ENCODE measurements at regions not wholly inside any gene's neighbourhood (a gene's known extent, or its start where the extent isn't known, plus 50 kb on each side); places are given as distances from the start of the nearest gene placed in this dataset.

- no peak for TF ChIP-seq CTCF (IDR thresholded peaks at IDR 0.05)
- Histone ChIP-seq H3K36me3 (no peaks in the 10 kb centered on the region), H3K9me3 (no peaks in the 10 kb centered on the region)
Measured at GRCh38 chr4:53781629-53782457, 190.6 kb upstream of the LNX1 start.

DNA sequence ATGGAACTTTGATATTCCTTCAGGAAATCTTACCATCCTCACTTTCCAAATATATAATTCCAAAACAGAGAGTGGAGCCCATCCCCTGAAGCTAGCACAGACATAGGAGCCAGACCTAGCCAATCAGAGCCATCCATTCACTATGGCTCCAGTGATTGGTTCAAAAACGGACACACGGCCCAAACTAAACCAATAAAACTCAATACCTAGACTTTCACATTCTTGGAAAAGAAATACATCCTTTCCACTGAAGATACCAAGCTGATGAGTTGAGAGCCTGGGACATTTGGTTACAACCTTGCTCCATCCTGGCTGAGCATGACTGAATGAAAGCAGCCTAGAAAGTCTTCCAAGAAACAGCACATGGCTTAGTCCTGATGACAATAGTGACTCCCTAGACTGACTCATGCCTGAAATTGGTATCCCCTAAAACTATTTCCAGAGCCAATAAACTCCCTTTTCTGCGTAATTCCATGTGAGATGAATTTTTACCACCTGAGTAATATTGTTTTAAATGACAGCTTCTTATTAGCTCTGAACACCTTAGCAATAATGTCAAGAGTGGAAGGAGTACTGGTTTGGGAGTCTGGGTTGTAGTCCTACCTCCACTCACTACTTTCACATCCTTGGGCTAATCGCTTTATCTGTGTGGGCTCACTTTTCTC, 189.6 kb upstream of the LNX1 start:
- intact Hi-C loops (cut with DNase I; ENCODE audit: low total_unique reads): no loop called here
- Histone ChIP-seq H3K36me3 (no peaks in the 10 kb centered on the region), H3K27me3 (no peaks in the 10 kb centered on the region), H3K9me3 (no peaks in the 10 kb centered on the region), H3K4me1 (no peaks in the 10 kb centered on the region), H3K27ac (no peak overlapping the region), H3K4me3 (no peak overlapping the region)
- TF ChIP-seq CTCF (IDR thresholded peaks at IDR 0.05): no peak
- no peak for DNase-seq

More at GRCh38 chr4:53781629-53782457, 190.6 kb upstream of the LNX1 start:
- no peak for DNase-seq
- Histone ChIP-seq H3K27me3 (no peaks in the 10 kb centered on the region), H3K4me1 (no peaks in the 10 kb centered on the region), H3K4me3 (no peak overlapping the region), H3K27ac (no peak overlapping the region)
- intact Hi-C loops (cut with DNase I; ENCODE audit: low total_unique reads): no loop called here

GRCh38 chr4:53779025-53779424, 187.7 kb upstream of the LNX1 start:
- Histone ChIP-seq H3K27ac (no peak overlapping the region), H3K36me3 (no peaks in the 10 kb centered on the region), H3K4me3 (no peak overlapping the region), H3K4me1 (no peaks in the 10 kb centered on the region), H3K27me3 (no peaks in the 10 kb centered on the region), H3K9me3 (no peaks in the 10 kb centered on the region)
- no peak for DNase-seq
- intact Hi-C loops (cut with DNase I; ENCODE audit: low total_unique reads): no loop called here
- no peak for TF ChIP-seq CTCF (IDR thresholded peaks at IDR 0.05)

DNA sequence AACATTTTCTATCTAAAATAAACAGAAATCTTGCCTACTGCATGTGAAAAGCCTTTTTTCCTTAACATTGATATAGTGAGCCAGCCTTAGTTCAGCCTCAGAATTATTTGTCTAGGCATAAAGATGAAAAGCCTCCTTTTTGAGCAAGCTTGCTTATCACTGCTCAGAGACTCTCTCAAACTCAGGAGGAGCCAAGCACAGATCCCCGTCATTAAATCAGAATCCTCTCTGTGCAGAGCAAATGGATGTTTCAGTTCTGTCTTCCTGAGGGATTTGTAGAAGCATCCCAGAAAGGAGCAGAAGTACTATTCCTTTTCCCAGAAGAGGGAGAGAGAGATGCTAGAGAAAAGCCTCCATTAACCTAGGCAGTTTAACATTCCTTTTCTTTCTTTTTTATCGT, 186.9 kb upstream of the LNX1 start:
- H3K27me3 ChIP-seq: no peaks in the 10 kb centered on the region
- intact Hi-C loops (cut with DNase I; ENCODE audit: low total_unique reads): no loop called here
- TF ChIP-seq CTCF (IDR thresholded peaks at IDR 0.05): no peak
- no peaks in the 10 kb centered on the region for H3K9me3 ChIP-seq
- no peaks in the 10 kb centered on the region for H3K4me1 ChIP-seq
- DNase-seq: no peak
- H3K27ac ChIP-seq: no peak overlapping the region
- H3K4me3 ChIP-seq: no peak overlapping the region
- H3K36me3 ChIP-seq: no peaks in the 10 kb centered on the region

DNA sequence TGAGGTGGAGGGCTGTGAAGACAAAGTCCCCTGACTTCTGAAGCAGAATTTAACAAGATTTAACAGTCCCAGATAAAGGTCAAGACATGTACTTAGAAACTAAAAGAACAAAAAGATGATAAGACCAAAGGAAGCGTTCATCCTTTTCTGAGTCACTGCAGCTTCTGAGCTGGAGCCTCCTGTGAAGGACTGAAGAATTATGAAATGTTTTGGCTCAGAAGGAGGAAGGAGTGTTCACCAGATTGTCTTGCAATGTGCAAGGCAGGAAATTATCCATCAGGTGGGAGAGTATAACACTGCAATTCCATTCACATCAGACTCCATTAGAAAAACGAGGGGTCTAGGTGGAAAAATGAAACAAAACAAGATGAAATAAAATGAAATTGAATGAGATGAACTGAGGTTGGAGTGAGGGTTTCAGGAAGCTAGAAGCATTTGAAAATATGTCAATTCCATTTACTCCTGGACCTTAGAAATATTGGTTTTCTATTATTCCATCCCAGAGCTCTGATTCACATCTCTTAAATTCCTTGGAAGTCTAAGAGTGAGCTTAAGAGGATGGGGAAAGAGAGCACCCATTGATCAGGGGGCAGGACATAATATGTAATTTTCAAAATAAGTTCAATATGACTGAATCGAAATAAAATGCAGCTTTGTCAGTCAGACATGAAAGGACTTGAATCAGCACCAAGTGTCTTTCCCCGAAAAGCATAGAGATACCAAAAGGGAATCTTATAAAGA, 186.1 kb upstream of the LNX1 start:
- no peak for DNase-seq
- TF ChIP-seq CTCF (IDR thresholded peaks at IDR 0.05): no peak
- no peak overlapping the region for H3K27ac ChIP-seq
- intact Hi-C loops (cut with DNase I; ENCODE audit: low total_unique reads): no loop called here
- no peak overlapping the region for H3K4me3 ChIP-seq
- no peaks in the 10 kb centered on the region for H3K27me3 ChIP-seq
- no peaks in the 10 kb centered on the region for H3K4me1 ChIP-seq
- no peaks in the 10 kb centered on the region for H3K9me3 ChIP-seq
- H3K36me3 ChIP-seq: no peaks in the 10 kb centered on the region
